NCI-H2107 treated with DMSO at 0.1 percent for 48 hours (cell line): ENCODE measurements at regions not wholly inside any gene's neighbourhood (a gene's known extent, or its start where the extent isn't known, plus 50 kb on each side); places are given as distances from the start of the nearest gene placed in this dataset.
"Not testable (repeated sequence)": the region's sequence is repeated elsewhere in the genome, so short reads cannot be mapped to it uniquely, and the experiment has no call there.

Experiments
- DNase-seq: peaks from one replicate; lab custom pipeline; 2025; ENCODE audit not compliant: unreplicated experiment; lab: John Stamatoyannopoulos, UW

GRCh38 chr4:12956026-12956425 is 528.1 kb downstream of the RAB28 start:
- no peak for DNase-seq

DNA sequence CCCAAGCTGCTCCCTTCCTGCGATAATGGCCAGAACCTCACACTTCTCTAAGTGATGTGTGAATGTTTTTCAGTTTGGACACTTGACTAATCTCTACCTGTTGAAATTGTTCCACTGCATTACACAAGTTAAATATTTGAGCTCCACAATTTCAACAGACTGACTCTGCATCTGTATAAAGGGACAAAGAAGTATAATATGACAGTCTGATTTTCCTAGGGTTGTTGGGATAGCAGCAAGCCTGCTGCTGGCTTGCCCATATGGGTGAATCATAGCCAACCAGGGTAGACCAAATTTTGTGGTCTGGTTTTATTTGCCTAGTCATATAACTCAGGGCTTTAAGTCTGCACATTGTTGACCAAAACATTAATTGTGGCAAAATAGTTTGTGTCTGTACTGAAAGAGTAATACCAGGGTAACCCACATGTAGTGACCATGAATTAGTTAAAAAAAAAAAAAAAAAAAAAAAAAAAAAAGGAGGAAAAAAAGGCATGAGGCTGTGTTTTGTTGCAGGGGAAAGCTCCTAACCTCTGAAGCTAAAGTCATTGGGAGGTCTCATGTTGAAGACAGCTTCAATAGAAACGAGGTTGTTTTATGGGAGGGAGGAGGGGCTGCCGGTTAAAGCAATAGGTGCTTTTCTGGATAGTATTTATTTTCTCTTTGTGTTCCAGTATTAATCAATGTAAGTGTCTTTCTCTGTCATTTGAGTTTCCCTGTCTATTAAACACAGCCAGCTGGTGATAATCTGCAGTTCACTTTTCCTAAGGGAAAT is 534.2 kb downstream of the RAB28 start:
- no peak for DNase-seq

DNA sequence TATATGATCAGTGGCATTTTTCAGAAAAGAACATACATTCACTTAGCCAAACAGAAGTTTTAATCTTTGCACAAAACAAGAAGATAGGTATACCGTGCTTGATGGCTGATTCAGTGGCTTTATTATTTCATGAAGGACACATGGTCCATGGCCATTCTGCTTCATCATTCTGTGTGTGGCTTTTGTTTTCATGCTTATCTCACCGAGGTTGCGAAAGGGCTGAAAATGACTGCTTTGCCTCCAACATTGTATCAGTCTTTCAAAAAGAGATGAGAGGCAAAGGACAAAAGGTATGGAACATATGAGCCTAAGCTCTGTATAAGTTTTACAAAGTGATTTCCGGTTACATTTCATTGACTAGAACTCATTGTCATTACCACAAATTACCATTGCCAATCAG is 541.1 kb downstream of the RAB28 start:
- DNase-seq: no peak

- DNase-seq: no peak
These were observed 550.3 kb downstream of the RAB28 start for GRCh38 chr4:12933760-12934221.

- no peak for DNase-seq
These were observed 551.8 kb downstream of the RAB28 start for GRCh38 chr4:12932203-12932788.

DNA sequence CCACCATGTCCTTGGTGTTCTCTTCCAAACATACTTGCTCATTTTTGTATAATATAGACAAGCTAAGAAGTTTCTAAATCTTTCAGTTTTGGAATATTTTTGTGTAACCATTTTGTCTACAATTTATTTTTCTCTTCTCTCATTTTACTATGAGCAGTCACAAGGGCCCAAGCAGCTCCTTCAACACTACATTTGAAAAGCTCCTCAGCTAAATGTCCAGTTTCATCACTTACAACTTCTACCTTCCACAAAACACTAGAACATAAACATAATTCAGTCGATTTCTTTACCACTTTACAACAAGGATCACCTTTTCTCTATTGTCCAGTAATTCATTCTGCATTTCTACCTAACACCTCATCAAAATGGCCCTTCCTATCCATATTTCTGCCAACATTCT is 554.4 kb downstream of the RAB28 start:
- DNase-seq: no peak

DNA sequence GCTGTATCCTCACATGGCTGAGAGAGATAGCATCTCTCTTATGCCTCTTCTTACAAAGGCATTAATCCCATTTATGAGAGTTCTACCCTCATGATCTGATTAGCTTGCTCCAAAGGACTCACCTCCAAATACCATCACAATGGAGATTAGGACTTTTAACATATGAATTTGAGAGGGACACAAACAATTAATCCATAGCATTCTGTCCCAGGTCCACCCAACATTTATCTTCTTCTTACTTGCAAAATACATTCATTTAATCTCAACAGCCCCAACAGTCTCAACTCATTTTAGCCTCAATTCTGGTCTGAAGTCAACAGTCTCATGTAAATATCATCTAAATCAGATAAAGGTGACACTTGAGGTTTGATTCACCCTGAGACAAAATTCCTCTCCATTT is 555.4 kb downstream of the RAB28 start:
- DNase-seq: no peak

GRCh38 chr4:12926189-12927066 is 557.7 kb downstream of the RAB28 start:
- no peak for DNase-seq

DNA sequence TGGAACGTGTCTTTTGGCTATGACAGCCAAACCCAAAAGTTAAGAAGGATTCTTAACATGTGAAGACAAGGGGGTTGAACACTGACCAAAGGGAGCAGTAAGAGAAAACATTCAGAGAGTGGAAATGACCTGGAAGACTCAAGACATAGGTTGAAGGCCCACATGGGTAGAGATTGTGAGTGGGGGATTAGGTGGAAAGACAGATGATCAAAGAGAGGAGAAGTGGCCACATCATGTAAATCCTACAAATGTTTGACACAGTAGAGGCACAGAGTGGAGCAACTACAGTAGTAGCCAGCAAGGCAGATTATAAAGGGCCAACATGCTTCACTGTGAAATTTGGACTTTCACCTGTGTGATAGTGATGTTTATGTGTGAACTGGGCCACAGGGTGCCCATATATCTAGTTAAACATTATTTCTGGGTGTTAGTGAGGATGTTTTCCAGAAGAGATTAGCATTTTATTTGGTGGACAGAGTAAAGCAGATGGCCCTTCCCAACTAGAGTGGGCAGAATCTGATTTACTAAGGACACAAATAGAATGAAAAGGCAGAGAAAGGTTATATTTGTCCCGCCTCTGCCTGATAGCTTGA is 559.3 kb downstream of the RAB28 start:
- no peak for DNase-seq

DNA sequence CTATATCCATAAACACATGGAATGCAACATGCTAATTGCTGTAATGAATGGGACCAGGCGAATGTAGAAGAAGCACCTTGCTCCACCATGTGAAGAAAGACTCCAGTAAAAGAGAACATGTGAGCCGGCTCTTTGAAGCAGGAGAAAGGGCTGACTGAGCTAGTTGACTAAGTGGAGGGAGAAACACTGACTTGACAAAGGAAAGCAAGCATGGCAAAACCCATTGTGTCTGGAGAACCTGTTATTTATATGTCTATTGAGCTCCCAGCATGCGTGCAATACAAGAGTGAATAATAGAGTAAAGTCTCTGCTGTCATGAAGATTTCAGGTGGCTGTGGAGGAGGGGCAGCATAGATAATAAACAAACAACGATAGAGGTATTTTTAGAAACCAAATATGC is 559.9 kb downstream of the RAB28 start:
- DNase-seq: no peak

DNA sequence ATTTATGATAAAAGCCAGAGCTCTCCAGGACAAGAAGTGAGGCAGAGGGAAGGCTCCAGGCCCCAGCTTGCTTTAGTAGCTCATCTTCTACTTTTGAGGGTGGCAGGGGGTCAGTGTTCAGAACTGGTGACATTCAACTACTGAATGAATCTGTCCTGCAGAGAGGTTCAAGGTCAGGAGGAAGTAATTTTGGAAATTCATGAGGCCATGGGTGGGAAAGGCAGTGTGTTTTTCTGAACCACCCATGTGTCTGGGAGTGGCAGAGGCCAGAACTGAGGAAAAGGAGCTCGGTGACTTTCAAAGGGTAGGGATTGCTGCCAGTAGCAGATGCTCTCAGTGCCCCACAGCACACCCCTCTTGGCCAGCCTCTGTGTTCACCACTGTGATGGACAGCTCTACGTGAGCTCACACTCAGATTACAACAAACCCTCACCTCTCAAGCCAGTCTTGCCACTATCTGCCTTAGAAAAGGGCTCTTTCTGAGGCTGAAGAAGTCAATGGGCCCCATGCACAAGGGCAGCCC is 571.2 kb downstream of the RAB28 start:
- no peak for DNase-seq

DNA sequence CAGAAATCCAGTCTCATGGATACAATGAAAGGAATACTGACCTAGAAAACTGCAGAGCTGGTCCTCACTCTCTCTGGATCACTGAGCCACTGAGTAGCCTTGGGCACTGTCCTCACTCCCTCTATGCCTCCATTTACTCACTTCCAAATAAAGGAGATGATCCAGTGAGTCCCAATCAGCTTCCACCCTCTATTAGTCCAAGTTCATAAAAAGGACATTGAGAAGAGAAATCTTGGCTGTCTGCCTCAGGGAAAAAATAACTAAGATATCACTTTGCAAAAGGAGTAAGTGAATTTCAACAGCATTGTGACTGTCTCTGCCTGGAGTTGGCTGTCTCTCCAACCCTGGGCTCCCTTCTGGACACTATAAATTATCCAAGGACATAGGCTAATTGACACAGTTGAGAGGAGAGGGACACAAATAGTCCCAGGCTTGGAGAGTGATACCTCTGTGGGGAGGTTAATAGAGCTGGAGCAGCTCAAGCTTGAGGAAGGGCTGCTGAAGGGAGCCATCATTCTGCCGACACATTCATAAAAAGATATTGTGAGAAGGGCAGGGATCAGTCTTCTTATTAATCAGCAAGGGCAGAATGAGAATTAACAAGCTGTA is 572.3 kb downstream of the RAB28 start:
- no peak for DNase-seq

- not testable (repeated sequence) for DNase-seq
These were observed 580.5 kb downstream of the RAB28 start for GRCh38 chr4:12903640-12904039.

- DNase-seq: no peak
These were observed 581.4 kb downstream of the RAB28 start for GRCh38 chr4:12902735-12903134.

DNA sequence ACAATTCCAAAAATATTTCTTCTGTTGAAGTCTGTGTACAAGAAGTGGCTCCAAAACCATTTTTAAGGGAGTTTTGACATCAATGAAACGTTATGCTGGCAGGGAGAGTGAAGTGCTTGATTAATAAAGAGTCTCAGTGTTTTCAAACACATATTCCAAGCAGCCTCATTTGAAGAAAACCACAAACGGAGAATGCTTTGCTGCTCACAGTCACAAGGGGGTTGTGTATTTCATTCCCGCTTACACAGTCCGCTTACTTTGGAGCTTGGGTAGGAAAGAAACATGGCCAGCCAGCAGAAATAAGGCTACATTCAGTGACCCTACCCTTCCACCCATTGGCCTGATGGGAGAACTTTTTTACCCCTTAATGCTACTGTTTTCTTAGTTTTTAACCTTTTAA is 586.2 kb downstream of the RAB28 start:
- DNase-seq: no peak

- DNase-seq: no peak
These were observed 590.1 kb downstream of the RAB28 start for GRCh38 chr4:12894062-12894461.

GRCh38 chr4:12889054-12889453 is 595.1 kb downstream of the RAB28 start:
- no peak for DNase-seq

DNA sequence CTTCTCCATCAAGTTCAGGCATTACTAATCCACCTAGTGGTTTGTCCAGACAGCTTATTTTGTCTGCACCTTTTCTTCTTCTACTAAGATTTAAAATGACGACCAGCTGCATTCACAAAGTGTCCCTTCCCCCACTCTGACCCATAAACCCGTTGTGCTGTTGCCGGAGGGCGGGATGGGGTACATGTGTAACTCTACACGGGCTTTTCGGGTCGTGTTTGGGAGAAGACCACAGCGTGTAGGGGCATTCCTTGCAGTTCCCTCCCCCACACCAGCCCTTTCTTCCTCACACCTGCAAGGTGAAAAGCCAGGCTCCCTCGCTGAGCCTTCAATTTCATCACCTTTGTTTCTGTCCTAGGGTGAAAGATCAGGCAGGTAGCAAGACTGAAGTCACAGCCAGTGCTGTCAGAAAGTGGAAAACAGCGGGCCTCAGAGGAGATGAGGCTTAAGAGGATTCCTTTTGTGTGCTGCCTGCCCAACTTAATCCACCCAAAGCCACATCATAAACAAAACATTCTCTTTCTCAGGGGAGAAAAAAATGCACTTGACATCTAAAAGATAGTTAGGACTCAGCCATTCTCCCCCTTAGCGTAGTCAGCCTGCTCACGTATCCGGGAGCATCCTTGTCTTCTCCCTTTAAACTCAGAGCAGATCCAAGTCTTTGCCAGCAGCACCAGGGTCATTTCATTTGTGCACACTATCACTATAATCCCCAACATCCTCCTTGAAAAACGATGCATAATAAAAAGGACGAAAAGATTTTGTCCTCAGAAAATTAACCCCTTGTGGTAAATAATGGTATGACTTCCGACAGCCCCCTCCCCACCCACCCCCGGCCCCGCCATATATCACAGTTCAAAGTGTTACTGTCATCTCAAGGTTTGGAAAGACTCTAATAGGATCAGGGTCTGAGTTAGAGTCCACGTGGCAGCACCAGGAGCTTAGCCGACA is 599.0 kb downstream of the RAB28 start:
- no peak for DNase-seq

GRCh38 chr4:12881945-12882584 is 602.1 kb downstream of the RAB28 start:
- DNase-seq: no peak
